Mucosa of descending colon (tissue), 3 donors: ENCODE measurements at regions not wholly inside any gene's neighbourhood (a gene's known extent, or its start where the extent isn't known, plus 50 kb on each side); places are given as distances from the start of the nearest gene placed in this dataset.

ENCODE experiments used
- ATAC-seq: fragments of 200-7000 bp; cut with Tn5 transposase; one replicate; pipeline ENCODE4 v1.9.1; 2020; ENCODE audit warnings: mild to moderate bottlenecking, moderate library complexity
- DNase-seq, 3 donors: peaks; one replicate each; pipeline ENCODE4 v3.0.0-alpha.2; 2020
- H3K36me3 ChIP-seq: fragments of 200-600 bp; one replicate; pipeline ENCODE4 v1.8.0; 2021; ENCODE audit warnings: low read depth, mild to moderate bottlenecking
- H3K4me1 ChIP-seq: fragments of 200-600 bp; one replicate; pipeline ENCODE4 v1.8.0; 2021; ENCODE audit warnings: low read depth, mild to moderate bottlenecking
- H3K4me3 ChIP-seq: fragments of 200-600 bp; one replicate; pipeline ENCODE4 v1.8.0; 2021; ENCODE audit warnings: mild to moderate bottlenecking
- H3K9me3 ChIP-seq: fragments of 200-600 bp; one replicate; pipeline ENCODE4 v1.8.0; 2021; ENCODE audit warnings: mild to moderate bottlenecking
- intact Hi-C, 2 donors: fragments of 100-400 bp; cut with DNase I in 1 of 2; cut with micrococcal nuclease in 1 of 2; formaldehyde crosslinking; loops; one replicate each; pipeline versions ENCODE4 v1.11.0 to v1.11.1; 2022; cut with DNase I, micrococcal nuclease
- TF ChIP-seq, protein P1 (sequence below): fragments of 200-600 bp; IDR thresholded peaks from one replicate; pipeline ENCODE4 v1.8.0; 2022; ENCODE audit warnings: antibody characterized with exemption, mild to moderate bottlenecking
- donor health status: DM: no; HTN: no; CAD: no; lungs with moderate emphysema.
- donor health status: DM: no; HTN: no; CAD: no.
- donor health status: DM: no; HTN: yes; CAD: no.

DNA sequence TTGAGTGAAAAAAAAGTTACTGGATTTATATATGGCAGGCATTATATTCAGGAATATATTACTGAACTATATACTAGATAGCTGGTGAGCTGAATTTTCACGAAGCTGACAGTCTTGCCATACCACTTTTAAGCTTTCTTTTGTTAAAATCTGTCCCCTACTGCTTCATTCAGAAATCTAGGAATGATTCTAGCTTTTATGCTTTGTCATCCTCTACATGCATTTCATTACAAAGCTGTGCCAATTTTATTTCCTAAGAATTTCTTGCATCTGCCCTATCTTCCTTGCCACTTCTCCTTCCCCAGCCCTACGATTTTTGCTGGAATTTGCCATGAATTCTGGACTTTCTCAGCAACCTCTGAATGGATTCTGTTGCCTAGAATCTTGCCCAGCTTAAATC, 158.5 kb upstream of the ADGRB3 start:
- intact Hi-C loops, result no loop called here
- H3K4me3 ChIP-seq, result no peak overlapping the region
- peaks cover 15% of the 10 kb centered on the region for H3K9me3 ChIP-seq
- no peaks in the 10 kb centered on the region for H3K36me3 ChIP-seq
- DNase-seq (no peak), ATAC-seq (no peak)
- TF ChIP-seq, protein P1, sequence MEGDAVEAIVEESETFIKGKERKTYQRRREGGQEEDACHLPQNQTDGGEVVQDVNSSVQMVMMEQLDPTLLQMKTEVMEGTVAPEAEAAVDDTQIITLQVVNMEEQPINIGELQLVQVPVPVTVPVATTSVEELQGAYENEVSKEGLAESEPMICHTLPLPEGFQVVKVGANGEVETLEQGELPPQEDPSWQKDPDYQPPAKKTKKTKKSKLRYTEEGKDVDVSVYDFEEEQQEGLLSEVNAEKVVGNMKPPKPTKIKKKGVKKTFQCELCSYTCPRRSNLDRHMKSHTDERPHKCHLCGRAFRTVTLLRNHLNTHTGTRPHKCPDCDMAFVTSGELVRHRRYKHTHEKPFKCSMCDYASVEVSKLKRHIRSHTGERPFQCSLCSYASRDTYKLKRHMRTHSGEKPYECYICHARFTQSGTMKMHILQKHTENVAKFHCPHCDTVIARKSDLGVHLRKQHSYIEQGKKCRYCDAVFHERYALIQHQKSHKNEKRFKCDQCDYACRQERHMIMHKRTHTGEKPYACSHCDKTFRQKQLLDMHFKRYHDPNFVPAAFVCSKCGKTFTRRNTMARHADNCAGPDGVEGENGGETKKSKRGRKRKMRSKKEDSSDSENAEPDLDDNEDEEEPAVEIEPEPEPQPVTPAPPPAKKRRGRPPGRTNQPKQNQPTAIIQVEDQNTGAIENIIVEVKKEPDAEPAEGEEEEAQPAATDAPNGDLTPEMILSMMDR, result no peak
- no peaks in the 10 kb centered on the region for H3K4me1 ChIP-seq

DNA sequence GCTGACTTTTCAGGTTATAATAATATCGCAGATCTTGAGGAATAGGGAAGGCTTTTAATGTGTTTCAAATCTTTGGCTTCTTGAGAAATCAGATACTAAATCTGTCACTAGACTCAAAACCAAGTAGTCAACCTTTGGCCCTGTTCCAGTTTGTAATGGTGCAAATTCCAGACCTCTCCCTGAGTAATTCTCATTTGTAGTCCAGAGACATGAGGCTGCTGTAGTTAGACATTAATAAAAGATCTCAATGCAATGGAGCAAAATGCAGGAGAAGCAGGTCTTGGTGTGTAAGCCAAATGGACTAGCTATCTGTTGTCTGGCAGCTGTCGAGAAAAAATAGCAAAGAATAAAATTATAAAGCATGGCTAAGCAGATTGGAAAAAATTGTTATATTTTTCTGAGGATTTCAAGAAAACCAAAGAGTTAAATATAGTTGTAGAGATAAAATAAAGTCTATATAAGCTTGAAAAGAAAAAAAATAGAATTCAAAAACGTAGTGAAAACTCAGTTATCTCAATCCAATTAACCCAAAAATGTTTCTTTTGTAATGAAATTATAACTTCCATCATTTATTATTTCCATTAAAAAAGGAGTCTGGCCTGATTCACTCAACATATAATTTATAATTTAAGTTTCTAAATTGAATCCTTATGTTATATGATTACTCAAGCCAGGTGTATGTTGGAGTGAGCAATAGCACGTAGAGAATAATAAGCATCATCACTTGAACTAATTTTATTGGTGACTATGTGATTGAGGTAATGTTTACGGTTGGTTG, 161.5 kb upstream of the ADGRB3 start:
- ATAC-seq (no peak), DNase-seq (no peak)
- intact Hi-C loops, result no loop called here
- H3K4me3 ChIP-seq, result no peak overlapping the region
- H3K36me3 ChIP-seq, result no peaks in the 10 kb centered on the region
- TF ChIP-seq, protein P1, result no peak
- H3K4me1 ChIP-seq, result no peaks in the 10 kb centered on the region
- peaks cover 11% of the 10 kb centered on the region for H3K9me3 ChIP-seq

DNA sequence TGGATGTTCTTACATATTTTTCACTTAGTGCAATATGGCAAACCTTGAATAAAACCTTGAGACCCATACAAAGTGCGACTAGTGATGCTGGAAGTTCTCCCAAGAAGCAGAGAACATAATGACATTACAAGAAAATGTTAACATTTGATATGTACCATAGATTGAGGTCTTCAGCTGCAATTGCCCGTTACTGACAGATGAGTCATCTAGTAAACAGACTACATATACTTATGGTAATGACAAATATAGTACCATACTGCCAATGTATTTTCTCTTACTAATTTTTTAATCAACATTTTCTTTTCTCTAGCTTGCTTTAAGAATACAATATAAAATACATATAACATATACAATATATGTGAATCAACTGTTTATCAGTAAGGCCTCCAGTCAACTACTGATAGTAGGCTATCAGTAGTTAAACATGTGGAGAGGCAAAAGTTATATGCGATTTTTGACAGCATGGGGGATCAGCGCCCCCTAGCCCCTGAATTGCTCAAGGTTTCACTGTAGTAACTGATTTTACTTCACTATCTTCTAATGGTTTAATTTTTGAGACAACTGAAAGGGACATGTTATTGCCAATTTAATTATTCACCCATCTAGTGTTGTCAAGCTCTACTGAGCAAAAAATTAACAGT, 166.7 kb upstream of the ADGRB3 start:
- ATAC-seq, result no peak
- intact Hi-C loops, result no loop called here
- H3K4me3 ChIP-seq, result no peak overlapping the region
- peaks cover 15% of the 10 kb centered on the region for H3K9me3 ChIP-seq
- H3K4me1 ChIP-seq, result no peaks in the 10 kb centered on the region
- DNase-seq, result no peak
- no peaks in the 10 kb centered on the region for H3K36me3 ChIP-seq
- TF ChIP-seq, protein P1, result no peak

DNA sequence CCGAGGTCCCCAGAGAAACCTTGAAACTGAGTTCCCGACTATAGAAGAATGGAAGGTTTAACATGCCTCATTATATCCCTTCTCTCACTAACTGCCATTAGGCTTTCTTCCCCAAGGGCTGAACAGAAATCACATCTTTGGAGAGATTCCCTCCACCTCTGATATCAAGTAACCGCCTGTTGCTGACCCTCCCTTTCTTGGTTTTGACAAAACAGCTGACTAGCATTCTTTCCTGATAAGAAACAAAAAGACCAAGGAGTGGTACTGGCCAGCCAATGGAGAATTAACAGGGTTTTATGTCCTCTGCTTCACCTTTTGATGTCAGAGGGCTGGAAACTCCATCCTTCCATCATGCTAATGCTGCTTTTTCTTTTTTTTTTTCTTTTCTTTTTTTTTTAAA, 176.6 kb upstream of the ADGRB3 start:
- TF ChIP-seq, protein P1, result no peak
- no peak for ATAC-seq
- Histone ChIP-seq H3K9me3 (peaks cover 46% of the 10 kb centered on the region), H3K4me3 (no peak overlapping the region), H3K4me1 (no peaks in the 10 kb centered on the region), H3K36me3 (no peaks in the 10 kb centered on the region)
- DNase-seq, result no peak
- intact Hi-C loops, result no loop called here

DNA sequence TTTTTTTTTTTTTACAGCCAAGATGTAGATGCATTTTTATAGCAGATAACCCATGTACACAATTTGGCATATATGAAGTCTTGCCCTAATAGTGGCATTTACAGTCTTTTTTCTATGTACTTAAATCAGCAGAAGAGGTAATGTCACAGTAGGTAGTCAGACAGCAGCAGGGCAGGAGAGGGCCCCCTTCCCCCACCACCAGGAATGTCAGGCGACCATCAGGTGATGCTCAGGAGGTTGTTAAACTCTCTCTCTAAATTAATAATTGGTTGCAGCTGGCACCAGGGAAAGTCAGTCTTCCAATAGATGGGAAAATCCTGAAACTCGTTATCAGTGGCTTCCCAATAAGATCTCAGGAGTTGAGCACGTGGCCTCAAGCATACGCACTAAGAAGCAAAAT, 188.0 kb upstream of the ADGRB3 start:
- TF ChIP-seq, protein P1, result no peak
- DNase-seq, result no peak
- intact Hi-C loops, result no loop called here
- Histone ChIP-seq H3K4me3 (no peak overlapping the region), H3K4me1 (no peaks in the 10 kb centered on the region), H3K36me3 (no peaks in the 10 kb centered on the region), H3K9me3 (peaks cover 22% of the 10 kb centered on the region)
- ATAC-seq, result no peak
